Stomach (tissue), 4 donors: ENCODE measurements at regions not wholly inside any gene's neighbourhood (a gene's known extent, or its start where the extent isn't known, plus 50 kb on each side); places are given as distances from the start of the nearest gene placed in this dataset.

ENCODE experiments used
- EP300 ChIP-seq: sonication (generic); formaldehyde crosslinking; IDR thresholded peaks from one replicate; pipeline ENCODE4 v1.6.1; 2017; ENCODE audit warnings: antibody characterized with exemption
- POLR2A ChIP-seq, 4 donors: fragments of 450-650 bp; IDR thresholded peaks; one replicate each; pipeline ENCODE4 v1.6.1; 2016; ENCODE audit warnings: antibody characterized with exemption in 4 of 4, control low read depth in 2 of 4, mild to moderate bottlenecking in 1 of 4, moderate library complexity in 1 of 4
- POLR2AphosphoS5 ChIP-seq, 3 donors: sonication (generic); formaldehyde crosslinking; IDR thresholded peaks; one replicate each; pipeline ENCODE4 v1.6.1; 2016; ENCODE audit warnings: antibody characterized with exemption in 3 of 3
- TF ChIP-seq, protein P1 (sequence below), 7 experiments: fragments of 450-650 bp in 4 of 7; fragments of 200-600 bp in 3 of 7; sonication (generic) in 3 of 7; IDR thresholded peaks; one replicate each; pipeline ENCODE4 v1.5.1; 2016 to 2019; ENCODE audit warnings: antibody characterized with exemption in 7 of 7, control low read depth in 2 of 7, mild to moderate bottlenecking in 1 of 7

DNA sequence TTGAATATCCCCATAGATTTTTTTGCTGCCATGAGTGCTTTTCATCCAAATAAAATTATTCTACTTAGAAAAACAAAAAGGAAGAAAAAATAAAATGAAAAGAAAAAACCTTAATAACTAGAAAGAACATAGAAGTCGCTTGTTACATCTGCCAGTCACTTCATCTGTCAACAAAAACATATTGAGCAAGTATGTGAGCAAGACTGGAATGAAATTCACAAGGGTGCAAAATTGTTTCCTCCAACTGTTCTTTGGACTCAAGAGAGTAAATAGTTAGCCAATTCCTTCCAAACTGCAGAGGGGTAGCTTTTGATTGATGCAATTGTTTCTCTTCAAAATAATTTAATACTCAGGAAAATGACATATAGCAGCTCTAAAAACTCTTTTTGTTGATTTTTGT is 336.3 kb upstream of the CDH7 start:
- TF ChIP-seq, protein P1, sequence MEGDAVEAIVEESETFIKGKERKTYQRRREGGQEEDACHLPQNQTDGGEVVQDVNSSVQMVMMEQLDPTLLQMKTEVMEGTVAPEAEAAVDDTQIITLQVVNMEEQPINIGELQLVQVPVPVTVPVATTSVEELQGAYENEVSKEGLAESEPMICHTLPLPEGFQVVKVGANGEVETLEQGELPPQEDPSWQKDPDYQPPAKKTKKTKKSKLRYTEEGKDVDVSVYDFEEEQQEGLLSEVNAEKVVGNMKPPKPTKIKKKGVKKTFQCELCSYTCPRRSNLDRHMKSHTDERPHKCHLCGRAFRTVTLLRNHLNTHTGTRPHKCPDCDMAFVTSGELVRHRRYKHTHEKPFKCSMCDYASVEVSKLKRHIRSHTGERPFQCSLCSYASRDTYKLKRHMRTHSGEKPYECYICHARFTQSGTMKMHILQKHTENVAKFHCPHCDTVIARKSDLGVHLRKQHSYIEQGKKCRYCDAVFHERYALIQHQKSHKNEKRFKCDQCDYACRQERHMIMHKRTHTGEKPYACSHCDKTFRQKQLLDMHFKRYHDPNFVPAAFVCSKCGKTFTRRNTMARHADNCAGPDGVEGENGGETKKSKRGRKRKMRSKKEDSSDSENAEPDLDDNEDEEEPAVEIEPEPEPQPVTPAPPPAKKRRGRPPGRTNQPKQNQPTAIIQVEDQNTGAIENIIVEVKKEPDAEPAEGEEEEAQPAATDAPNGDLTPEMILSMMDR (IDR thresholded peaks at IDR 0.05): no peak
- no peak for TF ChIP-seq POLR2A (IDR thresholded peaks at IDR 0.05)
- TF ChIP-seq EP300: no peak
- no peak for TF ChIP-seq POLR2AphosphoS5 (IDR thresholded peaks at IDR 0.05)
